ENCODE measurements at regions not wholly inside any gene's neighbourhood (a gene's known extent, or its start where the extent isn't known, plus 50 kb on each side); places are given as distances from the start of the nearest gene placed in this dataset.
"Not testable (repeated sequence)": the region's sequence is repeated elsewhere in the genome, so short reads cannot be mapped to it uniquely, and the experiment has no call there.

DNA sequence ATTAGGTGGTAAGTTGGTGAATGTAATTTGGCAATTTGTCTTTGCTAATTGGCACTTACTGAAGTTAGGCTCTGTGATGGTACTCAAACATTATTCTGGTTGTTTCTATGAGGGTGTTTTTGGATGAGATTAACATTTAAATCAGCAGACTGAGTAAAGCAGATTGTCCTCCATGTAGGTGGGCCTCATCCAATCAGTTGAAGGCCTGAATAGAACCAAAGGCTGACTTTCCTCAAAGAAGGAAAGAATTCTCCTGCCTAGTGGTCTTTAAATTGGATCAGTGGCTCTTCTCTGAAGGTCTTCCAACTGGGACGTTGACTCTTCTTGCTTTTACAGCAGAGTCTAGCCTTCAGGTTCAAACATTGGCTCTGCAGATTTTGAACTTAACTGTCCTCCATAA is 278.3 kb downstream of the KIF20B start:
- H3K27ac ChIP-seq: no peak overlapping the region
- no peak overlapping the region for H3K4me3 ChIP-seq
- no peaks in the 10 kb centered on the region for H3K4me1 ChIP-seq
- TF ChIP-seq POLR2A (IDR thresholded peaks at IDR 0.05): no peak
- TF ChIP-seq, protein P1, sequence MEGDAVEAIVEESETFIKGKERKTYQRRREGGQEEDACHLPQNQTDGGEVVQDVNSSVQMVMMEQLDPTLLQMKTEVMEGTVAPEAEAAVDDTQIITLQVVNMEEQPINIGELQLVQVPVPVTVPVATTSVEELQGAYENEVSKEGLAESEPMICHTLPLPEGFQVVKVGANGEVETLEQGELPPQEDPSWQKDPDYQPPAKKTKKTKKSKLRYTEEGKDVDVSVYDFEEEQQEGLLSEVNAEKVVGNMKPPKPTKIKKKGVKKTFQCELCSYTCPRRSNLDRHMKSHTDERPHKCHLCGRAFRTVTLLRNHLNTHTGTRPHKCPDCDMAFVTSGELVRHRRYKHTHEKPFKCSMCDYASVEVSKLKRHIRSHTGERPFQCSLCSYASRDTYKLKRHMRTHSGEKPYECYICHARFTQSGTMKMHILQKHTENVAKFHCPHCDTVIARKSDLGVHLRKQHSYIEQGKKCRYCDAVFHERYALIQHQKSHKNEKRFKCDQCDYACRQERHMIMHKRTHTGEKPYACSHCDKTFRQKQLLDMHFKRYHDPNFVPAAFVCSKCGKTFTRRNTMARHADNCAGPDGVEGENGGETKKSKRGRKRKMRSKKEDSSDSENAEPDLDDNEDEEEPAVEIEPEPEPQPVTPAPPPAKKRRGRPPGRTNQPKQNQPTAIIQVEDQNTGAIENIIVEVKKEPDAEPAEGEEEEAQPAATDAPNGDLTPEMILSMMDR (IDR thresholded peaks at IDR 0.05): no peak
- intact Hi-C loops (cut with DNase I; ENCODE audit: low total_unique reads): no loop called here
- no peaks in the 10 kb centered on the region for H3K36me3 ChIP-seq
- DNase-seq: no peak
- H3K27me3 ChIP-seq: no peaks in the 10 kb centered on the region
- no peaks in the 10 kb centered on the region for H3K9me3 ChIP-seq

DNA sequence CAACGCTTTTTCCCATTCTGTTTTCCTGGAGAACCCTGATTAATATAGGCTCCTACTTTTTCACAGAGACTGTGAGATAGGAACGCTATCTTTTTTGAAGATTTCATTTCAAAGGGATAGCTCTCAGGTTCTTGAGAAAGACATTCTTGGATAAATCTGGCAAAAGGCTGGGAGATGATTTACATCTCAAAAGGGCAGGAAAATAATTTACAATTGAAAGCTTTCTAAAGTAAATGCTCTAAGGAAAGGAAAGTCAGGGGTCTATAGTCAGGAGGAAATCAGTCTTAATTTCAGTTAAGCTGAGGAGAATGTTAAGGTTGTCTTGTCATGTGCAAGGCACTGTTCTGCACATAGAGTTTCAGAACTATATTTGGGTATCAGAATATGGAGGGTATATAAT is 278.8 kb downstream of the KIF20B start:
- no peaks in the 10 kb centered on the region for H3K4me1 ChIP-seq

DNA sequence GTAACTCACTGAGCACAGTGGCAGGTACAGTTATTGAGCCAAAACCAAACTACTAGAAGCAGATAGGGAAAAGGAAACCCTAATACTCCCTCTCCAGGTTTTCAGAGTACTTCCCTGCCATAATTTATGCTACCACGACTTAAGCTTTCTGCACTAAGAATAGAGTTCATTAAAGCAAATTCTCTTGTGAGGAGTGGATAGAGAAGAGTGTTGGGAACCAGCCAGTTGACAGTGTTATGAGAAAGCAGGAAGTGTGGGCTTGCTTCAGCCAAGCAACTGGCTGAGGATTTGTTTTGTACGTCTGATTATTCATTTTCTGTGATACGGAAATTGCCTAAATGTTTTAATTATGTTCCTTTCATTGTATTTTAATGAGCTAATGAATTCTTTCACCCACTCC is 280.5 kb downstream of the KIF20B start:
- no peaks in the 10 kb centered on the region for H3K4me1 ChIP-seq
- TF ChIP-seq, protein P1 (IDR thresholded peaks at IDR 0.05): no peak
- TF ChIP-seq POLR2A (IDR thresholded peaks at IDR 0.05): no peak
- no peak overlapping the region for H3K4me3 ChIP-seq
- H3K36me3 ChIP-seq: no peaks in the 10 kb centered on the region
- no peak overlapping the region for H3K27ac ChIP-seq
- no peak for DNase-seq
- intact Hi-C loops (cut with DNase I; ENCODE audit: low total_unique reads): no loop called here
- H3K27me3 ChIP-seq: no peaks in the 10 kb centered on the region
- H3K9me3 ChIP-seq: no peaks in the 10 kb centered on the region

More for the DNA sequence above, 278.8 kb downstream of the KIF20B start:
- Histone ChIP-seq H3K9me3 (no peaks in the 10 kb centered on the region), H3K36me3 (no peaks in the 10 kb centered on the region), H3K27me3 (no peaks in the 10 kb centered on the region), H3K4me3 (no peak overlapping the region), H3K27ac (no peak overlapping the region)
- no peak for DNase-seq
- intact Hi-C loops (cut with DNase I; ENCODE audit: low total_unique reads): no loop called here
- no peak for TF ChIP-seq POLR2A (IDR thresholded peaks at IDR 0.05)
- TF ChIP-seq, protein P1 (IDR thresholded peaks at IDR 0.05): no peak

DNA sequence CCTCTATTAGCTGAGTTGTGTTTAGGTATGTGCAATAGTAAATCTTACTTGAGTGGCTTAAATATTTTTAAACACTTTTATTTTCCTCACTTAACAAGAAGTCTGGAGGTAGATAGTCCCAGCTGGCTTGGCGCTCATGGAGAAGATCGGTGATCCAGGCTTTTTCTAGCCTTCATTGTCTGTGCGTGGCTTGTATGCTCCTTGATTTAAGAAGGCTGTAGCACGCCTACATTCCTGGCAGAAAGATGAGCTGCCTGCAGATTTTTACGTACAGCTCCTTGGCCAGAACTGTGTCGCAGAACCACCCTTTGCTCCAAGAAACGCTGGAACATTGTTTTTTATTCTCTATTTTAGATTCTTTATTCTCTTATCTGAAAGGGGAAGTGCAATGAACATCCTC is 284.1 kb downstream of the KIF20B start:
- intact Hi-C loops (cut with DNase I; ENCODE audit: low total_unique reads): no loop called here
- Histone ChIP-seq H3K27ac (no peak overlapping the region), H3K36me3 (no peaks in the 10 kb centered on the region), H3K4me3 (no peak overlapping the region), H3K27me3 (no peaks in the 10 kb centered on the region), H3K9me3 (no peaks in the 10 kb centered on the region), H3K4me1 (no peaks in the 10 kb centered on the region)
- no peak for TF ChIP-seq POLR2A (IDR thresholded peaks at IDR 0.05)
- TF ChIP-seq, protein P1 (IDR thresholded peaks at IDR 0.05): no peak
- DNase-seq: no peak

DNA sequence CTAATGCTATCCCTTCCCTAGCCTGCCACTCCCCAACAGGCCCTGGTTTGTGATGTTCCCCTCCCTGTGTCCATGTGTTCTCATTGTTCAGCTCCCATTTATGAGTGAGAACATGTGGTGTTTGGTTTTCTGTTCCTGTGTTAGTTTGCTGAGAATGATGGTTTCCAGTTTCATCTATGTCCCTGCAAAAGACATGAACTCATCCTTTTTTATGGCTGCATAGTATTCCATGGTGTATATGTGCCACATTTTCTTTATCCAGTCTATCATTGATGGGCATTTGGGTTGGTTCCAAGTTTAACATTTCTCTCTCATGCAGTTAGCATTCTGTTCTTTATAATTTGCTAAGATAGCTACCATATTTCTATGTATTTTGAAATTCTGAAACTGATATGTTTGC is 287.0 kb downstream of the KIF20B start:
- H3K4me1 ChIP-seq; intact Hi-C loops (cut with DNase I; ENCODE audit: low total_unique reads); H3K27ac ChIP-seq; H3K4me3 ChIP-seq; H3K9me3 ChIP-seq; DNase-seq; H3K27me3 ChIP-seq; H3K36me3 ChIP-seq: not testable (repeated sequence)

DNA sequence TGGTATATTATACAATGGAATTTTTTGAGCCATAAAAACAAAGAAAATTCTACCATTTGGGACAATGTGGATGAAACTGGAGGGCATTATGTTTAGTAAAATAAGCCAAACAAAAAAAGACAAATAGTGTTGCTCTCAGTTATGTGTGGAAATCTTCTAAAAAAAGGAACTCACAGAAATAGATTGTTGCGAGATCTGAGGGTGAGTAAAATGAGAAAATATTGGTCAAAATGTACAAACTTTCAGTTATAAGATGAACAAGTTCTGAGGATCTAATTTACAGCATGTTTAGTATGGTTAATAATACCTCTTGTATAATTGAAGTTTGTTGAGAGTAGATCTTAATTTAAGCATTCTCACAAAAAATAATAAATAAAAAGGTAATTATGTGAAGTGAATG is 291.2 kb downstream of the KIF20B start:
- Histone ChIP-seq H3K27ac (no peak overlapping the region), H3K4me1 (no peaks in the 10 kb centered on the region), H3K9me3 (no peaks in the 10 kb centered on the region), H3K4me3 (no peak overlapping the region), H3K27me3 (no peaks in the 10 kb centered on the region), H3K36me3 (no peaks in the 10 kb centered on the region)
- intact Hi-C loops (cut with DNase I; ENCODE audit: low total_unique reads): no loop called here
- no peak for DNase-seq
- TF ChIP-seq, protein P1 (IDR thresholded peaks at IDR 0.05): no peak
- no peak for TF ChIP-seq POLR2A (IDR thresholded peaks at IDR 0.05)
